HG03460 (cell line): ENCODE measurements at regions not wholly inside any gene's neighbourhood (a gene's known extent, or its start where the extent isn't known, plus 50 kb on each side); places are given as distances from the start of the nearest gene placed in this dataset.
"Not testable (repeated sequence)": the region's sequence is repeated elsewhere in the genome, so short reads cannot be mapped to it uniquely, and the experiment has no call there.

ENCODE experiments used
- ATAC-seq: cut with Tn5 transposase; IDR thresholded peaks from one replicate; pipeline ENCODE4 v1.9.1; 2021; ENCODE audit not compliant: unreplicated experiment

- no peak for ATAC-seq
These were observed 832.4 kb downstream of the DNAJB9 start for GRCh38 chr7:109402107-109402506.

GRCh38 chr7:109407756-109408155 is 838.1 kb downstream of the DNAJB9 start:
- no peak for ATAC-seq

GRCh38 chr7:109437957-109438356 is 868.3 kb downstream of the DNAJB9 start:
- no peak for ATAC-seq

GRCh38 chr7:109449760-109450159 is 880.1 kb downstream of the DNAJB9 start:
- no peak for ATAC-seq

GRCh38 chr7:109456116-109456515 is 886.4 kb downstream of the DNAJB9 start:
- no peak for ATAC-seq

- ATAC-seq = no peak
These were observed 890.6 kb downstream of the DNAJB9 start for GRCh38 chr7:109460296-109460695.

GRCh38 chr7:109462171-109462570 is 892.5 kb downstream of the DNAJB9 start:
- no peak for ATAC-seq

GRCh38 chr7:109467729-109468128 is 898.1 kb downstream of the DNAJB9 start:
- not testable (repeated sequence) for ATAC-seq

GRCh38 chr7:109473172-109473571 is 903.5 kb downstream of the DNAJB9 start:
- ATAC-seq = no peak

- ATAC-seq = no peak
These were observed 906.7 kb downstream of the DNAJB9 start for GRCh38 chr7:109476409-109476808.

- ATAC-seq = no peak
These were observed 909.7 kb downstream of the DNAJB9 start for GRCh38 chr7:109479388-109479787.

- not testable (repeated sequence) for ATAC-seq
These were observed 920.9 kb downstream of the DNAJB9 start for GRCh38 chr7:109490607-109491006.

GRCh38 chr7:109497053-109497452 is 927.4 kb downstream of the DNAJB9 start:
- ATAC-seq = no peak

GRCh38 chr7:109498131-109498530 is 928.5 kb downstream of the DNAJB9 start:
- no peak for ATAC-seq

GRCh38 chr7:109503421-109503820 is 933.7 kb downstream of the DNAJB9 start:
- ATAC-seq = no peak

GRCh38 chr7:109522585-109522984 is 952.9 kb downstream of the DNAJB9 start:
- no peak for ATAC-seq

- no peak for ATAC-seq
These were observed 958.2 kb downstream of the DNAJB9 start for GRCh38 chr7:109527833-109528232.

- ATAC-seq = no peak
These were observed 960.0 kb downstream of the DNAJB9 start for GRCh38 chr7:109529712-109530111.

- no peak for ATAC-seq
These were observed 962.8 kb downstream of the DNAJB9 start for GRCh38 chr7:109532262-109532992.

- ATAC-seq = no peak
These were observed 976.0 kb downstream of the DNAJB9 start for GRCh38 chr7:109545686-109546085.

GRCh38 chr7:109549471-109550193 is 980.0 kb downstream of the DNAJB9 start:
- no peak for ATAC-seq

- no peak for ATAC-seq
These were observed 982.3 kb downstream of the DNAJB9 start for GRCh38 chr7:109552017-109552416.
